ENCODE measurements at regions not wholly inside any gene's neighbourhood (a gene's known extent, or its start where the extent isn't known, plus 50 kb on each side); places are given as distances from the start of the nearest gene placed in this dataset.

DNA sequence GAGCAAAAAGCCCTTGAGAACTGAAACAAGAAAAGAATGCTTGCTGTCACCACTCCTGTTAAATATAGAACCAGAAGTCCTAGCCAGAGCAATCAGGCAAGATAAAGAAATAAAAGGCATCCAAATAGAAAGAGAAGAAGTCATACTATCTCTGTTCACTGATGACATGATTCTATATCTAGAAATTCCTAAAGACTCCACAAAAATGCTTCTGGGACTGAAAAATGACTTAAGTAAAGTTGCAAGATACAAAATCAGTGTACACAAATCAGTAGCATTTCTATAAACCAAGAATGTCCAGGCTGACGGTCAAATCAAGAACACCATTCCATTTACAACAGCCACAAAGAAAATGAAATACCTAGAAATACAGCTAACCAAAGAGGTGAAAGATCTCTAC is 552.7 kb upstream of the SLIT2 start:
- Histone ChIP-seq H3K18ac (ENCODE audit: insufficient read length, low read depth, low read length) (no peak overlapping the region), H4K8ac (replicated peaks; ENCODE audit: insufficient read length, low read depth, low read length) (no peak overlapping the region), H3K27ac (ENCODE audit: insufficient read length, low read depth, low read length) (no peak overlapping the region), H3T11ph (ENCODE audit: low read length) (no peak overlapping the region), H3K4ac (ENCODE audit: low read depth, low read length) (no peak overlapping the region), H3K79me1 (ENCODE audit: insufficient read depth, low read depth, low read length, poor library complexity, severe bottlenecking) (no peaks in the 10 kb centered on the region), H4K5ac (ENCODE audit: insufficient read length, low read depth, low read length) (no peak overlapping the region), H3K9ac (ENCODE audit: extremely low read depth, insufficient read length, low read length) (no peak overlapping the region), H4K91ac (ENCODE audit: insufficient read length, low read depth, low read length) (no peak overlapping the region), H3K4me2 (ENCODE audit: insufficient read depth, insufficient read length, low read length) (no peak overlapping the region), H2AK5ac (ENCODE audit: insufficient read length, low read length) (no peak overlapping the region), H3K4me1 (ENCODE audit: insufficient read depth, low read length) (no peaks in the 10 kb centered on the region; the same call in 1 of the 2 replicates), H3K56ac (ENCODE audit: insufficient read length, low read depth, low read length) (no peak overlapping the region), H2BK120ac (ENCODE audit: low read depth, low read length, poor library complexity, severe bottlenecking) (no peak overlapping the region), H3K27me3 (ENCODE audit: insufficient read depth, low read length) (no peaks in the 10 kb centered on the region), H2BK20ac (ENCODE audit: low read depth, low read length, poor library complexity, severe bottlenecking) (no peak overlapping the region), H3K14ac (ENCODE audit: insufficient read depth, low read length) (no peak overlapping the region), H3K23me2 (ENCODE audit: insufficient read length, low read depth, low read length, poor library complexity, severe bottlenecking) (no peaks in the 10 kb centered on the region), H3K79me2 (ENCODE audit: insufficient read depth, low read length) (no peaks in the 10 kb centered on the region), H2BK15ac (ENCODE audit: low read depth, low read length) (no peak overlapping the region), H3K9me3 (ENCODE audit: control insufficient read depth, low read depth, low read length) (no peaks in the 10 kb centered on the region), H3K23ac (ENCODE audit: insufficient read length, low read depth, low read length) (no peak overlapping the region), H2BK12ac (ENCODE audit: insufficient read length, low read depth, low read length) (no peak overlapping the region), H2AFZ (ENCODE audit: low read length) (no peak overlapping the region), H4K20me1 (ENCODE audit: control insufficient read depth, insufficient read depth, insufficient read length) (no peaks in the 10 kb centered on the region), H2BK5ac (ENCODE audit: insufficient read length, low read length) (no peak overlapping the region)
- WGBS (ENCODE audit: extremely low coverage, insufficient read length, low lambda C conversion rate): no CpG with 5 or more reads among the region's 1 CpG
- TF ChIP-seq, protein P1, sequence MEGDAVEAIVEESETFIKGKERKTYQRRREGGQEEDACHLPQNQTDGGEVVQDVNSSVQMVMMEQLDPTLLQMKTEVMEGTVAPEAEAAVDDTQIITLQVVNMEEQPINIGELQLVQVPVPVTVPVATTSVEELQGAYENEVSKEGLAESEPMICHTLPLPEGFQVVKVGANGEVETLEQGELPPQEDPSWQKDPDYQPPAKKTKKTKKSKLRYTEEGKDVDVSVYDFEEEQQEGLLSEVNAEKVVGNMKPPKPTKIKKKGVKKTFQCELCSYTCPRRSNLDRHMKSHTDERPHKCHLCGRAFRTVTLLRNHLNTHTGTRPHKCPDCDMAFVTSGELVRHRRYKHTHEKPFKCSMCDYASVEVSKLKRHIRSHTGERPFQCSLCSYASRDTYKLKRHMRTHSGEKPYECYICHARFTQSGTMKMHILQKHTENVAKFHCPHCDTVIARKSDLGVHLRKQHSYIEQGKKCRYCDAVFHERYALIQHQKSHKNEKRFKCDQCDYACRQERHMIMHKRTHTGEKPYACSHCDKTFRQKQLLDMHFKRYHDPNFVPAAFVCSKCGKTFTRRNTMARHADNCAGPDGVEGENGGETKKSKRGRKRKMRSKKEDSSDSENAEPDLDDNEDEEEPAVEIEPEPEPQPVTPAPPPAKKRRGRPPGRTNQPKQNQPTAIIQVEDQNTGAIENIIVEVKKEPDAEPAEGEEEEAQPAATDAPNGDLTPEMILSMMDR (conservative IDR thresholded peaks at IDR 0.05): no peak
- DNase-seq: no peak
- H3K9me3 Mint-ChIP-seq: peaks cover 5 to 13% of the 10 kb centered on the region in 2 experiments; a peak in 4 of 5 replicates
- no peaks in the 10 kb centered on the region for H3K27me3 Mint-ChIP-seq (ENCODE audit: low read depth)
- no peak overlapping the region for H3K4me3 Mint-ChIP-seq
- H3K36me3 Mint-ChIP-seq (ENCODE audit: insufficient read depth in 1 of 3, low read depth in 3 of 3): peaks cover 0 to 5% (median 0%) of the 10 kb centered on the region in 3 experiments; a peak in 2 of 7 replicates
- peaks cover 5 to 7% of the 10 kb centered on the region in 2 experiments for H3K4me1 Mint-ChIP-seq
- no peak overlapping the region for H3K27ac Mint-ChIP-seq
